ENCODE measurements at regions not wholly inside any gene's neighbourhood (a gene's known extent, or its start where the extent isn't known, plus 50 kb on each side); places are given as distances from the start of the nearest gene placed in this dataset.

DNA sequence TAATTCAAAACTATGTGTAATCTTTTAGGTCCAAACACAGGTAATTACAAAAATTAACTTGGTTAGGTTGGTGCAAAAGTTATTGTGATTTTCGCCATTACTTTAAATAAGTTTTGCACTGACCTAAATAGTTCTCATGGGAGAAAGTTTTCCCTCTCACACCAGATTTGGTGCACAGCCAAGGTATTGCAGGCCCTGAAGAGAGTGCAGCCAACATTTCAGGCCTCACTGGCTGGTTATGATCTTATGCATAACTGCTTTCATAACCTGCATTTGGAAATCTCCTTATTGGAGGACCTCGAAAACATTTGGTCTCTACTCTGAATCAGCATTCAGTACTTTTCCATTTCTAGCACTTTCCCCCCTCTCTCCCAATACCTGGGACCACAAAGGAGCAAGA, 993.1 kb upstream of the MANEA start:
- TF ChIP-seq, protein P1, sequence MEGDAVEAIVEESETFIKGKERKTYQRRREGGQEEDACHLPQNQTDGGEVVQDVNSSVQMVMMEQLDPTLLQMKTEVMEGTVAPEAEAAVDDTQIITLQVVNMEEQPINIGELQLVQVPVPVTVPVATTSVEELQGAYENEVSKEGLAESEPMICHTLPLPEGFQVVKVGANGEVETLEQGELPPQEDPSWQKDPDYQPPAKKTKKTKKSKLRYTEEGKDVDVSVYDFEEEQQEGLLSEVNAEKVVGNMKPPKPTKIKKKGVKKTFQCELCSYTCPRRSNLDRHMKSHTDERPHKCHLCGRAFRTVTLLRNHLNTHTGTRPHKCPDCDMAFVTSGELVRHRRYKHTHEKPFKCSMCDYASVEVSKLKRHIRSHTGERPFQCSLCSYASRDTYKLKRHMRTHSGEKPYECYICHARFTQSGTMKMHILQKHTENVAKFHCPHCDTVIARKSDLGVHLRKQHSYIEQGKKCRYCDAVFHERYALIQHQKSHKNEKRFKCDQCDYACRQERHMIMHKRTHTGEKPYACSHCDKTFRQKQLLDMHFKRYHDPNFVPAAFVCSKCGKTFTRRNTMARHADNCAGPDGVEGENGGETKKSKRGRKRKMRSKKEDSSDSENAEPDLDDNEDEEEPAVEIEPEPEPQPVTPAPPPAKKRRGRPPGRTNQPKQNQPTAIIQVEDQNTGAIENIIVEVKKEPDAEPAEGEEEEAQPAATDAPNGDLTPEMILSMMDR (IDR thresholded peaks at IDR 0.05): no peak
- TF ChIP-seq POLR2A (IDR thresholded peaks at IDR 0.05) (no peak), EP300 (IDR thresholded peaks at IDR 0.05) (no peak)

Measured in ovary (tissue), 3 donors.